GM10248 (cell line): ENCODE measurements at regions not wholly inside any gene's neighbourhood (a gene's known extent, or its start where the extent isn't known, plus 50 kb on each side); places are given as distances from the start of the nearest gene placed in this dataset.

ENCODE experiments used
- CTCF ChIA-PET: fragments of 300-600 bp; sonication (Branson Sonifier 250); formaldehyde crosslinking; extraction: SDS; loops from one replicate; lab custom pipeline; 2021; ENCODE audit warnings: antibody characterized with exemption; lab: Yijun Ruan, JAX
- POLR2A ChIA-PET: fragments of 350-650 bp; sonication (Branson Sonifier 250); formaldehyde crosslinking; extraction: SDS; loops from one replicate; lab custom pipeline; 2020; ENCODE audit warnings: antibody characterized with exemption; lab: Yijun Ruan, JAX
- DNase-seq: peaks from one replicate; pipeline ENCODE4 v3.0.0; 2012; ENCODE audit errors: extremely low spot score
- CTCF ChIP-seq: IDR thresholded peaks from 2 replicates; pipeline ENCODE4 v1.5.1; 2012; ENCODE audit warnings: mild to moderate bottlenecking, low read depth; ENCODE audit errors: extremely low read depth, missing control alignments, control extremely low read depth

GRCh38 chr17:69872675-69873262, 202.3 kb upstream of the KCNJ16 start:
- no peak for TF ChIP-seq CTCF
- ChIA-PET POLR2A (no interaction called here), CTCF (no interaction called here)
- DNase-seq: no peak

GRCh38 chr17:69874175-69874670, 200.8 kb upstream of the KCNJ16 start:
- POLR2A ChIA-PET: no interaction called here

GRCh38 chr17:69876757-69877156, 198.3 kb upstream of the KCNJ16 start:
- DNase-seq: no peak
- CTCF ChIA-PET: no interaction called here
- no peak for TF ChIP-seq CTCF
- POLR2A ChIA-PET: no interaction called here

More at GRCh38 chr17:69874175-69874670, 200.8 kb upstream of the KCNJ16 start:
- TF ChIP-seq CTCF: no peak
- no peak for DNase-seq
- CTCF ChIA-PET: no interaction called here

GRCh38 chr17:69878661-69879060, 196.4 kb upstream of the KCNJ16 start:
- POLR2A ChIA-PET: no interaction called here
- no peak for DNase-seq
- TF ChIP-seq CTCF: no peak
- CTCF ChIA-PET: no interaction called here

GRCh38 chr17:69879576-69879975, 195.4 kb upstream of the KCNJ16 start:
- no peak for DNase-seq
- ChIA-PET CTCF (no interaction called here), POLR2A (no interaction called here)

GRCh38 chr17:69880591-69881112, 194.4 kb upstream of the KCNJ16 start:
- TF ChIP-seq CTCF: no peak
- ChIA-PET CTCF (interaction anchor here (1.3 kb wide), 1 partner anchor 10 kb away, joined by 4 read pairs; no protein-coding TSS in a partner anchor), POLR2A (no interaction called here)
- DNase-seq: no peak

More at GRCh38 chr17:69879576-69879975, 195.4 kb upstream of the KCNJ16 start:
- TF ChIP-seq CTCF: no peak

- no peak for DNase-seq
- TF ChIP-seq CTCF: no peak
- POLR2A ChIA-PET: no interaction called here
- CTCF ChIA-PET: no interaction called here
Measured at GRCh38 chr17:69882281-69882680, 192.7 kb upstream of the KCNJ16 start.
